Testis (tissue), 2 donors: ENCODE measurements at regions not wholly inside any gene's neighbourhood (a gene's known extent, or its start where the extent isn't known, plus 50 kb on each side); places are given as distances from the start of the nearest gene placed in this dataset.

Experiments used
- POLR2A ChIP-seq: fragments of 450-650 bp; IDR thresholded peaks from one replicate; pipeline ENCODE4 v1.6.1; 2017; ENCODE audit warnings: antibody characterized with exemption, mild to moderate bottlenecking, moderate library complexity
- TF ChIP-seq, protein P1 (sequence below), 3 experiments: fragments of 450-650 bp in 2 of 3; fragments of 200-600 bp in 1 of 3; sonication (generic) in 1 of 3; IDR thresholded peaks; one replicate each; pipeline ENCODE4 v1.5.1; 2016 to 2019; ENCODE audit warnings: antibody characterized with exemption in 3 of 3, mild to moderate bottlenecking in 2 of 3, moderate library complexity in 1 of 3

DNA sequence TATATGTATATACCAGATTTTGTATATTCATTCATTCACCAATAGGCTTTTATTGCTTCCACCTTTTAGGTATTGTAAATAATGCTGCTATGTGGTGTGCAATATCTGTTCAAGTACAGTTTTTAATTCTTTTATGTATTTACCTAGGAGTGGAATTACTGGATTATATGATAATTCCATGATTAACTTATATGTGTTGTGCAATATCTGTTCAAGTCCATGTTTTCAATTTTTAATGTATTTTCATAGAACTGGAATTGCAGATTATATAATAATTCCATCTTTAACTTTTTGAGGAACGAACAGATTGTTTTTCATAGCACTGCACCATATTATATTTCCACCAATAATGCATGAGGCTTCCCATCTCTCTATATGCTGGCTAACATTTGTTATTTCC is 50.6 kb upstream of the L3MBTL4 start:
- TF ChIP-seq POLR2A: no peak
- TF ChIP-seq, protein P1, sequence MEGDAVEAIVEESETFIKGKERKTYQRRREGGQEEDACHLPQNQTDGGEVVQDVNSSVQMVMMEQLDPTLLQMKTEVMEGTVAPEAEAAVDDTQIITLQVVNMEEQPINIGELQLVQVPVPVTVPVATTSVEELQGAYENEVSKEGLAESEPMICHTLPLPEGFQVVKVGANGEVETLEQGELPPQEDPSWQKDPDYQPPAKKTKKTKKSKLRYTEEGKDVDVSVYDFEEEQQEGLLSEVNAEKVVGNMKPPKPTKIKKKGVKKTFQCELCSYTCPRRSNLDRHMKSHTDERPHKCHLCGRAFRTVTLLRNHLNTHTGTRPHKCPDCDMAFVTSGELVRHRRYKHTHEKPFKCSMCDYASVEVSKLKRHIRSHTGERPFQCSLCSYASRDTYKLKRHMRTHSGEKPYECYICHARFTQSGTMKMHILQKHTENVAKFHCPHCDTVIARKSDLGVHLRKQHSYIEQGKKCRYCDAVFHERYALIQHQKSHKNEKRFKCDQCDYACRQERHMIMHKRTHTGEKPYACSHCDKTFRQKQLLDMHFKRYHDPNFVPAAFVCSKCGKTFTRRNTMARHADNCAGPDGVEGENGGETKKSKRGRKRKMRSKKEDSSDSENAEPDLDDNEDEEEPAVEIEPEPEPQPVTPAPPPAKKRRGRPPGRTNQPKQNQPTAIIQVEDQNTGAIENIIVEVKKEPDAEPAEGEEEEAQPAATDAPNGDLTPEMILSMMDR (IDR thresholded peaks at IDR 0.05): no peak
